ENCODE measurements at regions not wholly inside any gene's neighbourhood (a gene's known extent, or its start where the extent isn't known, plus 50 kb on each side); places are given as distances from the start of the nearest gene placed in this dataset.

- TF ChIP-seq RNF2 (IDR thresholded peaks at IDR 0.05; ENCODE audit: borderline replicate concordance, low read depth, low read length, missing control alignments, poor library complexity, severe bottlenecking) = no peak
- no peak for TF ChIP-seq EGR1 (IDR thresholded peaks at IDR 0.05; ENCODE audit: borderline replicate concordance, low read depth, low read length)
Observed at GRCh38 chr3:89057398-89057797, 50.0 kb upstream of the EPHA3 start.

All from H1 (cell line).